DOHH2 (cell line): ENCODE measurements at regions not wholly inside any gene's neighbourhood (a gene's known extent, or its start where the extent isn't known, plus 50 kb on each side); places are given as distances from the start of the nearest gene placed in this dataset.

Experiments used
- CTCF ChIP-seq: fragments of 200-600 bp; sonication (generic); IDR thresholded peaks from one replicate; pipeline ENCODE4 v1.5.1; 2014; ENCODE audit warnings: antibody characterized with exemption, mild to moderate bottlenecking, low read depth, low read length; ENCODE audit not compliant: poor library complexity, severe bottlenecking
- EZH2phosphoT487 ChIP-seq: fragments of 200-600 bp; sonication (generic); IDR thresholded peaks from 2 replicates; pipeline ENCODE4 v1.6.1; 2017; ENCODE audit warnings: borderline replicate concordance, mild to moderate bottlenecking, antibody characterized with exemption, low read length, moderate library complexity, mixed read lengths

- no peak for TF ChIP-seq CTCF
- TF ChIP-seq EZH2phosphoT487, result no peak
Observed at GRCh38 chr4:59175617-59176016, 2024.5 kb upstream of the ADGRL3 start.
